CD14-positive monocyte (primary cell): ENCODE measurements at regions not wholly inside any gene's neighbourhood (a gene's known extent, or its start where the extent isn't known, plus 50 kb on each side); places are given as distances from the start of the nearest gene placed in this dataset.

Experiments used
- DNase-seq, 3 donors: peaks; one replicate each; pipeline ENCODE4 v3.0.0-alpha.2; 2011 to 2022
- H2AFZ ChIP-seq: 2 replicates; pipeline ENCODE4 v1.6.0; 2012; ENCODE audit warnings: mild to moderate bottlenecking, low read depth, low read length, inconsistent platforms; ENCODE audit not compliant: insufficient read depth, poor library complexity, severe bottlenecking
- H3K27ac ChIP-seq, 2 donors: 1 replicate in 1 of 2; 2 replicates in 1 of 2; pipeline ENCODE4 v1.5.1; 2012 to 2013; ENCODE audit warnings: low read length in 2 of 2, control low read depth in 1 of 2, inconsistent platforms in 1 of 2, low read depth in 1 of 2, mild to moderate bottlenecking in 1 of 2
- H3K27me3 ChIP-seq, 2 donors: one replicate each; pipeline versions ENCODE4 v1.6.0 to v1.6.1; 2011 to 2013; ENCODE audit warnings: low read length in 2 of 2; ENCODE audit not compliant: control insufficient read depth in 2 of 2, insufficient read depth in 2 of 2
- H3K36me3 ChIP-seq, 2 donors: replicated peaks in 1 of 2; 1 replicate in 1 of 2; 2 replicates in 1 of 2; pipeline versions ENCODE4 v1.5.1 to v1.6.1; 2012 to 2013; ENCODE audit warnings: low read length in 2 of 2, control low read depth in 1 of 2, inconsistent platforms in 1 of 2, mild to moderate bottlenecking in 1 of 2; ENCODE audit not compliant: insufficient read depth in 2 of 2, control insufficient read depth in 1 of 2
- H3K4me1 ChIP-seq, 2 donors: 1 replicate in 1 of 2; 2 replicates in 1 of 2; pipeline versions ENCODE4 v1.5.1 to v1.6.1; 2012 to 2013; ENCODE audit warnings: low read length in 2 of 2, control low read depth in 1 of 2, inconsistent platforms in 1 of 2, mild to moderate bottlenecking in 1 of 2, moderate library complexity in 1 of 2; ENCODE audit not compliant: insufficient read depth in 2 of 2, control insufficient read depth in 1 of 2
- H3K4me2 ChIP-seq: replicated peaks from 2 replicates; pipeline ENCODE3; 2012; ENCODE audit warnings: low read length, moderate library complexity, mild to moderate bottlenecking; ENCODE audit not compliant: poor library complexity, severe bottlenecking; ENCODE audit errors: extremely low read depth
- H3K4me3 ChIP-seq, 3 experiments: fragments of 200-600 bp in 1 of 3; sonication (generic) in 1 of 3; replicated peaks in 1 of 3; 1 replicate in 2 of 3; 2 replicates in 1 of 3; pipeline ENCODE4 v1.5.1; 2011 to 2013; ENCODE audit warnings: low read length in 3 of 3, mild to moderate bottlenecking in 3 of 3, control low read depth in 2 of 3, low read depth in 2 of 3, inconsistent platforms in 1 of 3, moderate library complexity in 1 of 3
- H3K79me2 ChIP-seq: 2 replicates; pipeline ENCODE4 v1.6.0; 2012; ENCODE audit warnings: mild to moderate bottlenecking, control low read depth, inconsistent platforms, low read length, moderate library complexity; ENCODE audit not compliant: insufficient read depth
- H3K9ac ChIP-seq: 2 replicates; pipeline ENCODE4 v1.6.0; 2017; ENCODE audit warnings: low read length, mild to moderate bottlenecking; ENCODE audit not compliant: insufficient read depth, poor library complexity, severe bottlenecking
- H3K9me3 ChIP-seq, 2 donors: replicated peaks in 1 of 2; 1 replicate in 1 of 2; 2 replicates in 1 of 2; pipeline versions ENCODE4 v1.5.1 to v1.6.1; 2012 to 2013; ENCODE audit warnings: low read length in 2 of 2, control low read depth in 1 of 2; ENCODE audit not compliant: control insufficient read depth in 1 of 2, insufficient read depth in 1 of 2
- H4K20me1 ChIP-seq: 2 replicates; pipeline ENCODE4 v1.6.0; 2012; ENCODE audit warnings: mild to moderate bottlenecking, low read length, control low read depth, moderate library complexity; ENCODE audit not compliant: insufficient read depth
- H3K27ac Mint-ChIP-seq, 7 donors: one replicate each; pipeline ENCODE4 v1.8.0; 2020; ENCODE audit warnings: mild to moderate bottlenecking in 7 of 7, mixed read lengths in 7 of 7, moderate library complexity in 6 of 7, inconsistent platforms in 2 of 7
- H3K27me3 Mint-ChIP-seq, 3 donors: one replicate each; pipeline ENCODE4 v1.8.0; 2021 to 2022; ENCODE audit warnings: low read depth in 3 of 3, mild to moderate bottlenecking in 3 of 3, mixed read lengths in 3 of 3, moderate library complexity in 3 of 3, inconsistent platforms in 1 of 3
- H3K36me3 Mint-ChIP-seq, 2 donors: one replicate each; pipeline ENCODE4 v1.8.0; 2020; ENCODE audit warnings: mixed read lengths in 2 of 2, inconsistent platforms in 1 of 2, mild to moderate bottlenecking in 1 of 2
- H3K4me1 Mint-ChIP-seq: one replicate; pipeline ENCODE4 v1.8.0; 2020; ENCODE audit warnings: mild to moderate bottlenecking, mixed read lengths
- H3K4me3 Mint-ChIP-seq, 2 donors: one replicate each; pipeline ENCODE4 v1.8.0; 2020; ENCODE audit warnings: mild to moderate bottlenecking in 2 of 2, mixed read lengths in 2 of 2, moderate library complexity in 1 of 2
- H3K9me3 Mint-ChIP-seq, 7 donors: one replicate each; pipeline ENCODE4 v1.8.0; 2020 to 2022; ENCODE audit warnings: mixed read lengths in 7 of 7, mild to moderate bottlenecking in 6 of 7, moderate library complexity in 6 of 7, inconsistent platforms in 2 of 7
- CTCF ChIP-seq: fragments of 200-600 bp; IDR thresholded peaks from one replicate; pipeline ENCODE4 v1.8.0; 2022; ENCODE audit warnings: antibody characterized with exemption, mild to moderate bottlenecking
- WGBS: methylation state at CpG from one replicate; pipeline ENCODE4 v1.1.5; 2013; ENCODE audit warnings: missing lambda C conversion rate; ENCODE audit not compliant: insufficient coverage; 5-methylcytosine and 5-hydroxymethylcytosine counted together
- intact Hi-C, 2 donors: fragments of 100-400 bp; cut with micrococcal nuclease; formaldehyde crosslinking; loops; one replicate each; pipeline versions ENCODE4 v1.15.0 to v1.15.1; 2023

- Histone ChIP-seq H3K9me3 (no peaks in the 10 kb centered on the region), H4K20me1 (no peaks in the 10 kb centered on the region), H3K79me2 (no peaks in the 10 kb centered on the region), H3K27ac (no peak overlapping the region), H3K4me3 (no peak overlapping the region), H3K4me1 (no peaks in the 10 kb centered on the region), H3K27me3 (no peaks in the 10 kb centered on the region), H2AFZ (no peak overlapping the region), H3K4me2 (no peak overlapping the region), H3K36me3 (no peaks in the 10 kb centered on the region), H3K9ac (no peak overlapping the region)
- H3K4me1 Mint-ChIP-seq = no peaks in the 10 kb centered on the region
- no peak overlapping the region for H3K4me3 Mint-ChIP-seq
- no peak for TF ChIP-seq CTCF
- DNase-seq = no peak
- H3K36me3 Mint-ChIP-seq = no peaks in the 10 kb centered on the region
- no peak overlapping the region for H3K27ac Mint-ChIP-seq
- intact Hi-C loops = no loop called here
- H3K27me3 Mint-ChIP-seq = peaks cover 1 to 4% (median 2%) of the 10 kb centered on the region in 3 donors
- no peaks in the 10 kb centered on the region for H3K9me3 Mint-ChIP-seq
- WGBS = no CpG with 5 or more reads among the region's 4 CpGs
Measured at GRCh38 chr6:21524201-21524600, 69.3 kb upstream of the SOX4 start.

- intact Hi-C loops = no loop called here
- H3K27ac Mint-ChIP-seq = no peak overlapping the region
- Histone ChIP-seq H4K20me1 (no peaks in the 10 kb centered on the region), H3K4me3 (no peak overlapping the region), H3K36me3 (no peaks in the 10 kb centered on the region), H3K4me2 (no peak overlapping the region), H3K27me3 (no peaks in the 10 kb centered on the region), H3K27ac (no peak overlapping the region), H2AFZ (no peak overlapping the region), H3K9me3 (no peaks in the 10 kb centered on the region), H3K4me1 (no peaks in the 10 kb centered on the region), H3K9ac (no peak overlapping the region), H3K79me2 (no peaks in the 10 kb centered on the region)
- TF ChIP-seq CTCF = no peak
- H3K9me3 Mint-ChIP-seq = no peaks in the 10 kb centered on the region
- H3K4me3 Mint-ChIP-seq = no peak overlapping the region
- H3K4me1 Mint-ChIP-seq = no peaks in the 10 kb centered on the region
- H3K36me3 Mint-ChIP-seq = no peaks in the 10 kb centered on the region
- no peak for DNase-seq
- no CpG with 5 or more reads among the region's 1 CpG for WGBS
- H3K27me3 Mint-ChIP-seq = peaks cover 1 to 4% (median 2%) of the 10 kb centered on the region in 3 donors
Measured at GRCh38 chr6:21526974-21527373, 66.6 kb upstream of the SOX4 start.
